Adipocyte (in vitro differentiated cells): ENCODE measurements at regions not wholly inside any gene's neighbourhood (a gene's known extent, or its start where the extent isn't known, plus 50 kb on each side); places are given as distances from the start of the nearest gene placed in this dataset.

Experiments used
- DNase-seq: peaks from one replicate; pipeline ENCODE4 v3.0.0-alpha.2; 2015; ENCODE audit warnings: low read depth
- H3K27me3 ChIP-seq: replicated peaks from 2 replicates; pipeline ENCODE4 v1.7.0; 2013; ENCODE audit warnings: mild to moderate bottlenecking, low read length, moderate library complexity; ENCODE audit not compliant: control insufficient read depth, insufficient read depth
- H3K36me3 ChIP-seq: 2 replicates; pipeline ENCODE4 v1.7.0; 2013; ENCODE audit warnings: low read length, mild to moderate bottlenecking, moderate library complexity; ENCODE audit not compliant: control insufficient read depth, insufficient read depth, severe bottlenecking
- H3K4me1 ChIP-seq: 2 replicates; pipeline ENCODE4 v1.7.0; 2013; ENCODE audit warnings: mild to moderate bottlenecking, low read length, moderate library complexity; ENCODE audit not compliant: control insufficient read depth, insufficient read depth
- H3K4me3 ChIP-seq: 2 replicates; pipeline ENCODE4 v1.7.0; 2013; ENCODE audit warnings: mild to moderate bottlenecking, low read length, moderate library complexity
- H3K9ac ChIP-seq: 2 replicates; pipeline ENCODE4 v1.7.0; 2013; ENCODE audit warnings: mild to moderate bottlenecking, low read length, moderate library complexity
- H3K9me3 ChIP-seq: 2 replicates; pipeline ENCODE4 v1.7.0; 2013; ENCODE audit warnings: mild to moderate bottlenecking, low read length, moderate library complexity; ENCODE audit not compliant: control insufficient read depth

GRCh38 chr1:63010913-63011660 is 227.2 kb downstream of the ATG4C start:
- no peak for DNase-seq
- Histone ChIP-seq H3K9ac (no peak overlapping the region), H3K36me3 (no peaks in the 10 kb centered on the region)

DNA sequence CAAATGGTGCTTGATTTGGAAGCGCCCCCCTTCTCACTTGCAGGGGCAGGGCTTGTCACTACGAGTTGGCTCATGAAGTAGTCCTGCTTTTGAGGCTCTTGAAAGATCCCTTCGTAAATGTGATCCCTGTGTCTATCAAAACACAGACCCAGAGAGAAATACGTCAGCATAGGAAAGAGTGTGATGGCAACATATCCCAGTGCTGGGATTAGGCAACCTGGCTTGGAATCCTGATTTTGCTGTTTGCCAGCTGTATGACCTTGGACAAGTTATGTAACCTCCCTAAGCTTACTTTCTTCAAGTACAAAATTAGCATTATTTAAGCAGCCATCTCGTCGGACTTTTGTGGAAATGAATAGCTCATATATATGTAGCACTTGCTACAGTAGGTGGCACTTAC is 228.4 kb downstream of the ATG4C start:
- Histone ChIP-seq H3K4me3 (no peak overlapping the region), H3K4me1 (peaks cover 6% of the 10 kb centered on the region), H3K27me3 (no peaks in the 10 kb centered on the region), H3K9me3 (no peaks in the 10 kb centered on the region), H3K36me3 (no peaks in the 10 kb centered on the region), H3K9ac (no peak overlapping the region)
- no peak for DNase-seq

More at GRCh38 chr1:63010913-63011660, 227.2 kb downstream of the ATG4C start:
- H3K4me1 ChIP-seq, result peaks cover 6% of the 10 kb centered on the region
- no peak overlapping the region for H3K4me3 ChIP-seq
- no peaks in the 10 kb centered on the region for H3K27me3 ChIP-seq
- H3K9me3 ChIP-seq, result no peaks in the 10 kb centered on the region

- H3K36me3 ChIP-seq, result no peaks in the 10 kb centered on the region
- no peaks in the 10 kb centered on the region for H3K9me3 ChIP-seq
- H3K27me3 ChIP-seq, result no peaks in the 10 kb centered on the region
- DNase-seq, result no peak
- no peak overlapping the region for H3K9ac ChIP-seq
- peaks cover 6% of the 10 kb centered on the region for H3K4me1 ChIP-seq
- no peak overlapping the region for H3K4me3 ChIP-seq
Observed at GRCh38 chr1:63014267-63014666, 230.3 kb downstream of the ATG4C start.

DNA sequence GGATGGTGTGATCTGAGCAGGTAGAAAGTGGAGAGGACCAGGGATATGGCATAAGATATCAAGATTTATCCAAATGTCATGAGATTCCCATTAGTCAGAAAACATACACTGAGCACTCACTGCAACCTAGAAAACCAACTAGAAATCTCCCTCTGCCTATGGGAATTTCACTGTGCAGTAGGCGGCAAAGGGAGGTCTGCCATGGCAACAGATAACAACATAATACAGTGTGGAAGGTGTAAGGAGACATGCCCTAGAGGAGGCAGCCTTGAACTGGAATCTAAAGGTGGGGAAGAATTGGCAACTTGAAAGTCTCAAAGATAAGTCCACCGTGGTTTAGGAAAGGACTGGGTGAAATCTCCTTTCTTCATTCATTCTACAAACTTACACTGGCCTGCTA is 238.4 kb downstream of the ATG4C start:
- Histone ChIP-seq H3K27me3 (peaks cover 5% of the 10 kb centered on the region), H3K9me3 (no peaks in the 10 kb centered on the region), H3K36me3 (no peaks in the 10 kb centered on the region), H3K4me1 (no peaks in the 10 kb centered on the region), H3K9ac (no peak overlapping the region), H3K4me3 (no peak overlapping the region)
- no peak for DNase-seq

DNA sequence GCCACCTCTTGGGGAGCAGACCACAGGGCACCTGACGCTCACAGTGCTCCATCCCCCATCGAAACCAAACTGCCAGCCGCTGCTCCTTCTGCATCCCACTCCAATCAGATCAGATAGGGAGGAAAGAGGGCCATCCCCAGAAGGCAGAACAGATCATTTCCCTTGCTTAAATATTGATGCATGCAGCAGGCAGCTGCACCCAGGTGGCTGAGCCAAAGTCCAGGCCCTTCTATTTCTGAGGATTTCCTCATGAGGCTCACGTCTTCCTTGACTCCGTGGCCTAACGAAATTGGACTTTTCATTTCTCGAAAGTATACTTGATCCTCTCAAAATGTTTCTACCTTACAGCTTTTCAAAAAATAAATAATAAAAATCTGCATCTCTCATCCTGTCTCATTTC is 239.2 kb downstream of the ATG4C start:
- Histone ChIP-seq H3K4me1 (no peaks in the 10 kb centered on the region), H3K9me3 (no peaks in the 10 kb centered on the region)
- no peak for DNase-seq

GRCh38 chr1:63023637-63024036 is 239.7 kb downstream of the ATG4C start:
- H3K4me3 ChIP-seq, result no peak overlapping the region
- no peak for DNase-seq
- H3K36me3 ChIP-seq, result no peaks in the 10 kb centered on the region
- H3K9me3 ChIP-seq, result no peaks in the 10 kb centered on the region
- peaks cover 9% of the 10 kb centered on the region for H3K27me3 ChIP-seq
- no peak overlapping the region for H3K9ac ChIP-seq
- H3K4me1 ChIP-seq, result no peaks in the 10 kb centered on the region

More for the DNA sequence above, 239.2 kb downstream of the ATG4C start:
- Histone ChIP-seq H3K9ac (no peak overlapping the region), H3K36me3 (no peaks in the 10 kb centered on the region), H3K4me3 (no peak overlapping the region), H3K27me3 (peaks cover 8% of the 10 kb centered on the region)

DNA sequence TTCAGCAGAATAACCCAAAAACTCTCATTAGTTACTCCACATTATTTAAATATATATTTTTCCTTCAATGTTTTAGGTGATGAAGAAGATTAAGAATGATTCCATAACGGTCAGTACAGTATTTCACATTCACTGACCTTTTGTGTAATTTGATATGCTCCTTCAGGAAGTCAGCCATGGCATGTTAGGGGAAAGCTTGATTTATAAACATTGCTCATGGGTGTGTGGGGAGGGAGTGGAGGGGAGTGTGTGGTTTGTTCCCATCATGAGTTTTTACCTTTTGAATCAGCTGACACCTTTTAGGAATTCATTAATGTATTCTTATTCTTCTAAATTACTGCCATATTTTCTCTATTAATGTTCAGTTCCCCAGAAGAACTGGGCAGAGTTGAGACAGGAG is 240.2 kb downstream of the ATG4C start:
- H3K9ac ChIP-seq, result no peak overlapping the region
- H3K4me1 ChIP-seq, result no peaks in the 10 kb centered on the region
- no peaks in the 10 kb centered on the region for H3K36me3 ChIP-seq
- H3K4me3 ChIP-seq, result no peak overlapping the region
- H3K27me3 ChIP-seq, result peaks cover 12% of the 10 kb centered on the region
- DNase-seq, result peak; percentile 5
- H3K9me3 ChIP-seq, result peaks cover 2% of the 10 kb centered on the region

GRCh38 chr1:63027176-63027575 is 243.2 kb downstream of the ATG4C start:
- DNase-seq, result no peak
- Histone ChIP-seq H3K27me3 (peaks cover 14% of the 10 kb centered on the region), H3K4me3 (no peak overlapping the region), H3K36me3 (no peaks in the 10 kb centered on the region), H3K4me1 (no peaks in the 10 kb centered on the region), H3K9me3 (peaks cover 10% of the 10 kb centered on the region), H3K9ac (no peak overlapping the region)

DNA sequence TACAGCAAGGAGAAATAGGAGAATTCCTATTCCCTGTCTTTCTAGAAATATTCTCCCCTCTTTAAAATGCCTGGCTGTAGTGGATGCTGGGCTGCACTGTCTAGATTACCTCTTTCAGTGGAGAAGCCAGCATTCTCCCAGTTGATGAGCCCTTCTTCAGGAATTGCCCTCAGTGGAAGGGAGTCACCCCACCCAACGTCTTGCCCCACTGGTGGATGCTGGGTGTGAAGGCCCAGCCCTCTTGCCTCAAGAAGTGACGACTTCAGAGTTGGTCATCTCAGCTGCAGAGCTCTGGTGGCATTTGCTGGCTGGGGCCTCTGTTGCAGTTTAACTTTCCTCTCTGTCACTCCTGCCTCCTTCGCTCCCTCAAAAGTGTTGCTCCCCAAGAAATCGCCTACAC is 248.2 kb downstream of the ATG4C start:
- DNase-seq, result no peak
- Histone ChIP-seq H3K27me3 (peaks cover 20% of the 10 kb centered on the region), H3K9me3 (peaks cover 10% of the 10 kb centered on the region), H3K4me3 (no peak overlapping the region), H3K4me1 (no peaks in the 10 kb centered on the region), H3K9ac (no peak overlapping the region), H3K36me3 (no peaks in the 10 kb centered on the region)

GRCh38 chr1:63033211-63033610 is 249.3 kb downstream of the ATG4C start:
- Histone ChIP-seq H3K27me3 (peaks cover 16% of the 10 kb centered on the region), H3K9ac (no peak overlapping the region), H3K36me3 (no peaks in the 10 kb centered on the region), H3K4me1 (no peaks in the 10 kb centered on the region), H3K4me3 (no peak overlapping the region), H3K9me3 (peaks cover 10% of the 10 kb centered on the region)
- no peak for DNase-seq

DNA sequence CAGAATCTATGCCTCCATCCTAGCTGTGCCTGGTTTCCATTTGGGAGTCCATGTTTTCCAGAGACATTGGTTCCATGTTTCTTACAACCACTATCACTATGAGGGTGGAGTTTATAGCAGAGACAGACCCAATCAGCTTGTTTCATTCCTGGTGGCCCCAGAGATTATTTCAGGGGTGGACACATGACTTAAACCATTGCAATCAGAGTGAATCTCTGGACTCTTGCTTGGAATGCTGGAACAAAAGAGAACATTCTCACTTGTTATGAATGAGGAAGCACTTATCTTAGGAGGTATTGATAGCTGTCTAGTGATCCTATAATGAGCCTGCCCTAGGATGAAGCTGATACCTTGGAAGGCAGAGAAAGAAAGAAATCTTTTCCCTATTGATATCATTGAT is 250.3 kb downstream of the ATG4C start:
- peaks cover 7% of the 10 kb centered on the region for H3K9me3 ChIP-seq
- no peaks in the 10 kb centered on the region for H3K36me3 ChIP-seq
- H3K9ac ChIP-seq, result no peak overlapping the region
- peaks cover 11% of the 10 kb centered on the region for H3K27me3 ChIP-seq
- H3K4me1 ChIP-seq, result no peaks in the 10 kb centered on the region
- no peak overlapping the region for H3K4me3 ChIP-seq
- DNase-seq, result no peak

DNA sequence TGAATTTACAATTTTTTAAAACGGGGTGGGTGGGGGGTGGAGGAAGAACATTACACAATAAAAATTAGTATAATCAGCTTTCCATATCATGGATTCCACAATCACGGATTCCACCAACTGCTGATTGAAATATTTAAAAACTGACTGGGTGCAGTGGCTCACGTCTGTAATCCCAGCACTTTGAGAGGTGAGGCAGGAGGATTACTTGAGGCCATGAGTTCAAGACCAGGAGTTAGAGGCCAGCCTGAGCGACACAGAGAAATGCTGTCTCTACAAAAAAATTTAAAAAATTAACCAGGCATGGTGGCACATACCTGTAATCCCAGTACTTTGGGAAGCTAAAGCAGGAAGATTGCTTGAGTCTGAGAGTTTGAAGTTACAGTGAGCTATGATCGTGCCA is 254.7 kb downstream of the ATG4C start:
- no peak overlapping the region for H3K9ac ChIP-seq
- no peak overlapping the region for H3K4me3 ChIP-seq
- peaks cover 3% of the 10 kb centered on the region for H3K9me3 ChIP-seq
- no peak for DNase-seq
- H3K27me3 ChIP-seq, result peaks cover 11% of the 10 kb centered on the region
- H3K36me3 ChIP-seq, result no peaks in the 10 kb centered on the region
- H3K4me1 ChIP-seq, result no peaks in the 10 kb centered on the region
